ENCODE measurements at regions not wholly inside any gene's neighbourhood (a gene's known extent, or its start where the extent isn't known, plus 50 kb on each side); places are given as distances from the start of the nearest gene placed in this dataset.

GRCh38 chr13:99450416-99450815 is 50.9 kb upstream of the TM9SF2 start:
- CTCF ChIA-PET: interaction anchor here (0.7 kb wide), 1 partner anchor 14 kb away, joined by 3 read pairs; no protein-coding TSS in a partner anchor
- H3K36me3 Mint-ChIP-seq (ENCODE audit: low read depth): no peaks in the 10 kb centered on the region
- Histone ChIP-seq H3K4me3 (ENCODE audit: low read length) (no peak overlapping the region), H3K4me1 (ENCODE audit: insufficient read depth, low read length) (no peaks in the 10 kb centered on the region), H3K27ac (ENCODE audit: low read depth in 1 of 2, low read length in 2 of 2) (no peak overlapping the region), H3K27me3 (ENCODE audit: control insufficient read depth in 1 of 2, insufficient read depth in 2 of 2, low read length in 2 of 2) (no peaks in the 10 kb centered on the region), H3K36me3 (ENCODE audit: insufficient read depth, low read length) (no peaks in the 10 kb centered on the region), H3K9me3 (ENCODE audit: control insufficient read depth in 1 of 2, insufficient read depth in 1 of 2, low read length in 2 of 2) (peaks cover 0 to 1% of the 10 kb centered on the region in 2 experiments)
- DNase-seq (no peak), ATAC-seq (ENCODE audit: poor library complexity) (no peak)
- no peaks in the 10 kb centered on the region for H3K9me3 Mint-ChIP-seq
- peaks cover 7% of the 10 kb centered on the region for H3K27me3 Mint-ChIP-seq
- TF ChIP-seq CTCF (IDR thresholded peaks at IDR 0.05): no peak
- intact Hi-C loops (cut with DNase I, micrococcal nuclease): no loop called here
- H3K27ac Mint-ChIP-seq: no peak overlapping the region
- no peaks in the 10 kb centered on the region for H3K4me1 Mint-ChIP-seq (ENCODE audit: low read depth)
- no peak overlapping the region for H3K4me3 Mint-ChIP-seq
- POLR2A ChIA-PET: no interaction called here

Measured in CD4-positive, alpha-beta T cell (primary cell).